DND-41 (cell line): ENCODE measurements at regions not wholly inside any gene's neighbourhood (a gene's known extent, or its start where the extent isn't known, plus 50 kb on each side); places are given as distances from the start of the nearest gene placed in this dataset.

ENCODE experiments used
- ATAC-seq: fragments of 200-7000 bp; cut with Tn5 transposase; 3 replicates; pipeline ENCODE4 v1.9.1; 2021; ENCODE audit warnings: low read depth; ENCODE audit not compliant: insufficient read depth
- DNase-seq: peaks from one replicate; pipeline ENCODE4 v3.0.0-alpha.2; 2020
- H2AFZ ChIP-seq: 2 replicates; pipeline ENCODE4 v1.6.0; 2012; ENCODE audit warnings: low read depth, low read length
- H3K27ac ChIP-seq: 2 replicates; pipeline ENCODE4 v1.5.1; 2012; ENCODE audit warnings: low read length, inconsistent platforms
- H3K27me3 ChIP-seq: fragments of 200-600 bp; sonication (generic); 2 replicates; pipeline ENCODE4 v1.6.0; 2012; ENCODE audit warnings: low read length, mild to moderate bottlenecking, inconsistent platforms; ENCODE audit not compliant: insufficient read depth, poor library complexity
- H3K36me3 ChIP-seq: 2 replicates; pipeline ENCODE4 v1.5.1; 2012; ENCODE audit warnings: low read length, inconsistent platforms; ENCODE audit not compliant: insufficient read depth
- H3K4me1 ChIP-seq: 2 replicates; pipeline ENCODE4 v1.5.1; 2012; ENCODE audit warnings: mild to moderate bottlenecking, low read length; ENCODE audit not compliant: insufficient read depth
- H3K4me2 ChIP-seq: 2 replicates; pipeline ENCODE4 v1.6.0; 2012; ENCODE audit warnings: mild to moderate bottlenecking, moderate library complexity, low read length, inconsistent platforms; ENCODE audit not compliant: insufficient read depth
- H3K4me3 ChIP-seq, 2 experiments: fragments of 200-600 bp in 1 of 2; shearing (Covaris generic) in 1 of 2; 2 replicates each; pipeline ENCODE4 v1.5.1; 2012 to 2016; ENCODE audit warnings: inconsistent platforms in 2 of 2, low read length in 2 of 2, mild to moderate bottlenecking in 2 of 2, low read depth in 1 of 2, moderate library complexity in 1 of 2
- H3K79me2 ChIP-seq: 2 replicates; pipeline ENCODE4 v1.6.0; 2012; ENCODE audit warnings: low read length, inconsistent platforms; ENCODE audit not compliant: insufficient read depth
- H3K9ac ChIP-seq: 2 replicates; pipeline ENCODE4 v1.6.0; 2012; ENCODE audit warnings: low read depth, mild to moderate bottlenecking, inconsistent platforms, low read length, moderate library complexity
- H3K9me3 ChIP-seq: 2 replicates; pipeline ENCODE4 v1.5.1; 2012; ENCODE audit warnings: low read length, moderate library complexity, mild to moderate bottlenecking, inconsistent platforms; ENCODE audit not compliant: insufficient read depth, severe bottlenecking
- H4K20me1 ChIP-seq: 2 replicates; pipeline ENCODE4 v1.6.0; 2012; ENCODE audit warnings: low read length; ENCODE audit not compliant: insufficient read depth
- CTCF ChIP-seq: IDR thresholded peaks from 2 replicates; pipeline ENCODE4 v1.5.1; 2012; ENCODE audit warnings: borderline replicate concordance, low read length, moderate library complexity, mild to moderate bottlenecking; ENCODE audit not compliant: poor library complexity, severe bottlenecking; ENCODE audit errors: extremely low read depth
- EZH2 ChIP-seq: IDR thresholded peaks from 3 replicates; pipeline ENCODE4 v1.6.1; 2012; ENCODE audit warnings: borderline replicate concordance, low read depth, mild to moderate bottlenecking, moderate library complexity, low read length, inconsistent platforms; ENCODE audit not compliant: severe bottlenecking

- H3K4me3 ChIP-seq = no peak overlapping the region
- no peak for TF ChIP-seq EZH2
- no peak for TF ChIP-seq CTCF
- no peaks in the 10 kb centered on the region for H3K9me3 ChIP-seq
- H3K9ac ChIP-seq = no peak overlapping the region
- no peak overlapping the region for H3K4me2 ChIP-seq
- H3K36me3 ChIP-seq = no peaks in the 10 kb centered on the region
- H4K20me1 ChIP-seq = no peaks in the 10 kb centered on the region
- no peaks in the 10 kb centered on the region for H3K27me3 ChIP-seq
- no peaks in the 10 kb centered on the region for H3K79me2 ChIP-seq
- ATAC-seq (no peak), DNase-seq (no peak)
- no peak overlapping the region for H3K27ac ChIP-seq
- H3K4me1 ChIP-seq = no peaks in the 10 kb centered on the region
- H2AFZ ChIP-seq = no peak overlapping the region
Observed at GRCh38 chr12:30200864-30201263, 417.1 kb upstream of the TMTC1 start.

GRCh38 chr12:30197392-30198057 lies 413.8 kb upstream of the TMTC1 start:
- DNase-seq (no peak), ATAC-seq (no peak)
- no peak overlapping the region for H3K4me2 ChIP-seq
- H3K4me3 ChIP-seq = no peak overlapping the region
- H3K36me3 ChIP-seq = no peaks in the 10 kb centered on the region
- H3K9me3 ChIP-seq = no peaks in the 10 kb centered on the region
- no peak overlapping the region for H2AFZ ChIP-seq
- H3K27ac ChIP-seq = no peak overlapping the region
- TF ChIP-seq EZH2 = no peak
- TF ChIP-seq CTCF = no peak
- H3K4me1 ChIP-seq = no peaks in the 10 kb centered on the region
- H3K79me2 ChIP-seq = no peaks in the 10 kb centered on the region
- no peaks in the 10 kb centered on the region for H3K27me3 ChIP-seq
- H3K9ac ChIP-seq = no peak overlapping the region
- no peaks in the 10 kb centered on the region for H4K20me1 ChIP-seq

GRCh38 chr12:30191696-30192455 lies 408.1 kb upstream of the TMTC1 start:
- ATAC-seq (no peak), DNase-seq (no peak)
- TF ChIP-seq EZH2 = no peak
- TF ChIP-seq CTCF = no peak
- Histone ChIP-seq H3K36me3 (no peaks in the 10 kb centered on the region), H4K20me1 (no peaks in the 10 kb centered on the region), H3K4me3 (no peak overlapping the region), H3K9ac (no peak overlapping the region), H3K27me3 (no peaks in the 10 kb centered on the region), H3K4me1 (no peaks in the 10 kb centered on the region), H3K9me3 (no peaks in the 10 kb centered on the region), H3K27ac (no peak overlapping the region), H3K79me2 (no peaks in the 10 kb centered on the region), H3K4me2 (no peak overlapping the region), H2AFZ (no peak overlapping the region)
